ENCODE measurements at regions not wholly inside any gene's neighbourhood (a gene's known extent, or its start where the extent isn't known, plus 50 kb on each side); places are given as distances from the start of the nearest gene placed in this dataset.
"Not testable (repeated sequence)": the region's sequence is repeated elsewhere in the genome, so short reads cannot be mapped to it uniquely, and the experiment has no call there.

- H3K36me3 ChIP-seq (replicated peaks in 1 of 2; ENCODE audit: control insufficient read depth in 1 of 2, insufficient read depth in 2 of 2, low read length in 2 of 2) = no peaks in the 10 kb centered on the region
- no peak for DNase-seq
- no peak overlapping the region for H3K9ac ChIP-seq (ENCODE audit: insufficient read depth, low read length, poor library complexity, severe bottlenecking)
- H3K27ac ChIP-seq (ENCODE audit: low read depth in 1 of 2, low read length in 2 of 2) = no peak overlapping the region
- no peak overlapping the region for H3K4me3 ChIP-seq (replicated peaks in 1 of 3; ENCODE audit: low read depth in 2 of 3, low read length in 3 of 3)
- H3K79me2 ChIP-seq (ENCODE audit: insufficient read depth, low read length) = no peaks in the 10 kb centered on the region
- no peaks in the 10 kb centered on the region for H3K4me1 ChIP-seq (ENCODE audit: control insufficient read depth in 1 of 2, insufficient read depth in 2 of 2, low read length in 2 of 2)
- H3K27me3 ChIP-seq (ENCODE audit: control insufficient read depth in 2 of 2, insufficient read depth in 2 of 2, low read length in 2 of 2) = no peaks in the 10 kb centered on the region
- no peak for TF ChIP-seq CTCF (IDR thresholded peaks at IDR 0.05)
- Mint-ChIP-seq H3K4me1 (no peaks in the 10 kb centered on the region), H3K36me3 (no peaks in the 10 kb centered on the region), H3K4me3 (no peak overlapping the region), H3K9me3 (peaks cover 0 to 8% (median 3%) of the 10 kb centered on the region in 7 donors), H3K27ac (no peak overlapping the region), H3K27me3 (ENCODE audit: low read depth in 3 of 3) (no peaks in the 10 kb centered on the region)
- H3K9me3 ChIP-seq (replicated peaks in 1 of 2; ENCODE audit: control insufficient read depth in 1 of 2, insufficient read depth in 1 of 2, low read length in 2 of 2) = no peaks in the 10 kb centered on the region
- no peak overlapping the region for H2AFZ ChIP-seq (ENCODE audit: insufficient read depth, low read depth, low read length, poor library complexity, severe bottlenecking)
- intact Hi-C loops (cut with micrococcal nuclease) = no loop called here
- no peaks in the 10 kb centered on the region for H4K20me1 ChIP-seq (ENCODE audit: insufficient read depth, low read length)
- H3K4me2 ChIP-seq (replicated peaks; ENCODE audit: extremely low read depth, low read length, poor library complexity, severe bottlenecking) = no peak overlapping the region
- 100% methylated on average over 1 of the region's 5 CpGs for whole genome bisulfite sequencing (ENCODE audit: insufficient coverage)
Measured at GRCh38 chr18:75966431-75966830, 528.6 kb downstream of the ZNF516 start.

- no peaks in the 10 kb centered on the region for H3K27me3 ChIP-seq (ENCODE audit: control insufficient read depth in 2 of 2, insufficient read depth in 2 of 2, low read length in 2 of 2)
- no peaks in the 10 kb centered on the region for H3K79me2 ChIP-seq (ENCODE audit: insufficient read depth, low read length)
- Mint-ChIP-seq H3K36me3 (no peaks in the 10 kb centered on the region), H3K4me3 (no peak overlapping the region), H3K27ac (no peak overlapping the region), H3K27me3 (ENCODE audit: low read depth in 3 of 3) (no peaks in the 10 kb centered on the region), H3K9me3 (peaks cover 0 to 6% (median 1%) of the 10 kb centered on the region in 7 donors), H3K4me1 (no peaks in the 10 kb centered on the region)
- H3K4me2 ChIP-seq (replicated peaks; ENCODE audit: extremely low read depth, low read length, poor library complexity, severe bottlenecking) = no peak overlapping the region
- TF ChIP-seq CTCF (IDR thresholded peaks at IDR 0.05) = no peak
- no peak overlapping the region for H2AFZ ChIP-seq (ENCODE audit: insufficient read depth, low read depth, low read length, poor library complexity, severe bottlenecking)
- no peak for DNase-seq
- H3K36me3 ChIP-seq (replicated peaks in 1 of 2; ENCODE audit: control insufficient read depth in 1 of 2, insufficient read depth in 2 of 2, low read length in 2 of 2) = no peaks in the 10 kb centered on the region
- H3K4me1 ChIP-seq (ENCODE audit: control insufficient read depth in 1 of 2, insufficient read depth in 2 of 2, low read length in 2 of 2) = no peaks in the 10 kb centered on the region
- 88% methylated on average over 7 of the region's 7 CpGs for whole genome bisulfite sequencing (ENCODE audit: insufficient coverage)
- no peaks in the 10 kb centered on the region for H3K9me3 ChIP-seq (replicated peaks in 1 of 2; ENCODE audit: control insufficient read depth in 1 of 2, insufficient read depth in 1 of 2, low read length in 2 of 2)
- intact Hi-C loops (cut with micrococcal nuclease) = no loop called here
- H3K9ac ChIP-seq (ENCODE audit: insufficient read depth, low read length, poor library complexity, severe bottlenecking) = no peak overlapping the region
- H3K27ac ChIP-seq (ENCODE audit: low read depth in 1 of 2, low read length in 2 of 2) = no peak overlapping the region
- no peaks in the 10 kb centered on the region for H4K20me1 ChIP-seq (ENCODE audit: insufficient read depth, low read length)
- H3K4me3 ChIP-seq (replicated peaks in 1 of 3; ENCODE audit: low read depth in 2 of 3, low read length in 3 of 3) = no peak overlapping the region
Measured at GRCh38 chr18:75962036-75962572, 532.9 kb downstream of the ZNF516 start.

GRCh38 chr18:75960356-75960755 is 532.9 kb upstream of the SMIM21 start:
- WGBS (ENCODE audit: insufficient coverage) = no CpG with 5 or more reads among the region's 4 CpGs
- H3K4me1 Mint-ChIP-seq; H3K27ac ChIP-seq (ENCODE audit: low read depth in 1 of 2, low read length in 2 of 2); H3K9me3 Mint-ChIP-seq; H3K9ac ChIP-seq (ENCODE audit: insufficient read depth, low read length, poor library complexity, severe bottlenecking); H3K27me3 Mint-ChIP-seq (ENCODE audit: low read depth in 3 of 3); H3K27ac Mint-ChIP-seq; H3K36me3 ChIP-seq (replicated peaks in 1 of 2; ENCODE audit: control insufficient read depth in 1 of 2, insufficient read depth in 2 of 2, low read length in 2 of 2); intact Hi-C loops (cut with micrococcal nuclease); H3K9me3 ChIP-seq (replicated peaks in 1 of 2; ENCODE audit: control insufficient read depth in 1 of 2, insufficient read depth in 1 of 2, low read length in 2 of 2); H3K36me3 Mint-ChIP-seq; H3K79me2 ChIP-seq (ENCODE audit: insufficient read depth, low read length); H3K4me3 ChIP-seq (replicated peaks in 1 of 3; ENCODE audit: low read depth in 2 of 3, low read length in 3 of 3); H4K20me1 ChIP-seq (ENCODE audit: insufficient read depth, low read length); H3K4me1 ChIP-seq (ENCODE audit: control insufficient read depth in 1 of 2, insufficient read depth in 2 of 2, low read length in 2 of 2); DNase-seq; H3K27me3 ChIP-seq (ENCODE audit: control insufficient read depth in 2 of 2, insufficient read depth in 2 of 2, low read length in 2 of 2); H2AFZ ChIP-seq (ENCODE audit: insufficient read depth, low read depth, low read length, poor library complexity, severe bottlenecking); H3K4me2 ChIP-seq (replicated peaks; ENCODE audit: extremely low read depth, low read length, poor library complexity, severe bottlenecking); H3K4me3 Mint-ChIP-seq: not testable (repeated sequence)
